ENCODE measurements at regions not wholly inside any gene's neighbourhood (a gene's known extent, or its start where the extent isn't known, plus 50 kb on each side); places are given as distances from the start of the nearest gene placed in this dataset.

- TF ChIP-seq CTCF (IDR thresholded peaks at IDR 0.05; ENCODE audit: unreplicated experiment), result no peak
- Mint-ChIP-seq H3K9me3 (peaks cover 6% of the 10 kb centered on the region), H3K27ac (no peak overlapping the region), H3K4me3 (no peak overlapping the region), H3K4me1 (peaks cover 13% of the 10 kb centered on the region), H3K27me3 (ENCODE audit: low read depth) (no peaks in the 10 kb centered on the region), H3K36me3 (no peaks in the 10 kb centered on the region)
- no peak for DNase-seq (ENCODE audit: low spot score in 2 of 2, unreplicated experiment in 2 of 2)
Observed at GRCh38 chr6:15790116-15790515, 127.3 kb upstream of the DTNBP1 start.

DNA sequence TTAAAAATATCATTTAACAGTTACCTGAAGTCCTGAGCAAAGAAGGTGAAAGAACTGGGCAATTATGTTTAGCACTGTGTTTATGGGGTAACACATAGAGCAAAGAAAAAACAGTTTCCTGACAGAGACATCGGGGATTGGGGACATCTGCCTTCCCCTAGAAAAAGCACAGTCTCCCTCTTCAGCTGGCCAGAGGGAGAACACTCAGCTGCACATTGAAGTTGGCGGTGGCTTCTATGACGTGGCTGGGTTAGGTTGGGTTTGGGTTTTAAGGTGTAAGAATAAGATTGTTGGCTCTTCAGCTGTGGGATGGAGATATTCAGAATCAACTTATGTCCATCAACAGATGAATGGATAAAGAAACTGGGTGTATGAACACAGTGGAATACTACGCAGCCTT lies 124.0 kb upstream of the DTNBP1 start:
- no peak for TF ChIP-seq CTCF (IDR thresholded peaks at IDR 0.05; ENCODE audit: unreplicated experiment)
- H3K4me1 Mint-ChIP-seq, result peaks cover 13% of the 10 kb centered on the region
- peaks cover 6% of the 10 kb centered on the region for H3K9me3 Mint-ChIP-seq
- no peaks in the 10 kb centered on the region for H3K27me3 Mint-ChIP-seq (ENCODE audit: low read depth)
- H3K36me3 Mint-ChIP-seq, result no peaks in the 10 kb centered on the region
- DNase-seq (ENCODE audit: low spot score in 2 of 2, unreplicated experiment in 2 of 2), result no peak
- H3K4me3 Mint-ChIP-seq, result no peak overlapping the region
- no peak overlapping the region for H3K27ac Mint-ChIP-seq

DNA sequence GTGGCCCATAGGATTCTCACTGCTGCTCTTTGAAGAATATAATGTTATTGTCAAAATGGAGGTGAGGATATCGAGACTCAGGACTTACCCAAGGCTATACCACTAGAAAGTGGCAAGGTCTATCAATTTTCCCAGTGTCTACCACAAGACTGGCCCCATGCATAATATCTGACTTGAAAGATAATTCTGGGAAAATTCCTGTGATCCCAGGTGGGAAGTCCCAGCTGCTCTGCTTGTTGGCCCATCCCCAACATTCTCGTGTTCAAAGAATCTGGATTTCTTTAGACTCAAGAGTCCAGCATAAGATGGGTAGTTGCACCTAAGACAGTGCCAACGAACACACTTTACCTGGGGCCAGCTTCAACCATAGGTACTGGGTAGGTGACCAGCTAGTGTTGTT lies 120.7 kb upstream of the DTNBP1 start:
- Mint-ChIP-seq H3K9me3 (peaks cover 3% of the 10 kb centered on the region), H3K27ac (no peak overlapping the region), H3K27me3 (ENCODE audit: low read depth) (no peaks in the 10 kb centered on the region), H3K36me3 (no peaks in the 10 kb centered on the region), H3K4me3 (no peak overlapping the region), H3K4me1 (peaks cover 21% of the 10 kb centered on the region)
- no peak for DNase-seq (ENCODE audit: low spot score in 2 of 2, unreplicated experiment in 2 of 2)
- no peak for TF ChIP-seq CTCF (IDR thresholded peaks at IDR 0.05; ENCODE audit: unreplicated experiment)

- no peaks in the 10 kb centered on the region for H3K27me3 Mint-ChIP-seq (ENCODE audit: low read depth)
- peaks cover 25% of the 10 kb centered on the region for H3K4me1 Mint-ChIP-seq
- peaks cover under 1% of the 10 kb centered on the region for H3K9me3 Mint-ChIP-seq
- no peak for TF ChIP-seq CTCF (IDR thresholded peaks at IDR 0.05; ENCODE audit: unreplicated experiment)
- DNase-seq (ENCODE audit: low spot score in 2 of 2, unreplicated experiment in 2 of 2), result no peak
- H3K36me3 Mint-ChIP-seq, result no peaks in the 10 kb centered on the region
- no peak overlapping the region for H3K27ac Mint-ChIP-seq
- no peak overlapping the region for H3K4me3 Mint-ChIP-seq
Observed at GRCh38 chr6:15781890-15782289, 119.1 kb upstream of the DTNBP1 start.

DNA sequence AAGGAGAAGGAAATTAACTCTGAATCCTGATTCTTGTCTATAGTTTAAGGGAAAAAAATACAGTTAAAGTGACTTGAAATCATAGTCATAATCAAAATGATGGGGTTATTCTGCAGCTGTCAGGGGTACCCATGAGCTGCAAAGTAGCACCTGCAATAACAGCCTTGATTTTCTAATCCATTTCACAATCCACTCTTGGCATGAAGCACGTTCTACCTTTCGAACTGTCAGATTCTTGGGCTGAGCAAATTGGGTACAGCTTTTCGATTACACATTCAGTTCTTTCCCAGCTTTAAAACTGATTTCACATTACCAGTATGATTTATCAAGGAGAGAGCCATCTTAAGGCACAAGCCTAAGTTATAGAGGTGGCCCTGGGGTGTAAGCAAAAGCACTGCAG lies 118.5 kb upstream of the DTNBP1 start:
- Mint-ChIP-seq H3K4me1 (peaks cover 25% of the 10 kb centered on the region), H3K4me3 (no peak overlapping the region), H3K27ac (no peak overlapping the region), H3K27me3 (ENCODE audit: low read depth) (no peaks in the 10 kb centered on the region), H3K36me3 (no peaks in the 10 kb centered on the region), H3K9me3 (no peaks in the 10 kb centered on the region)
- DNase-seq (ENCODE audit: low spot score in 2 of 2, unreplicated experiment in 2 of 2), result no peak
- TF ChIP-seq CTCF (IDR thresholded peaks at IDR 0.05; ENCODE audit: unreplicated experiment), result no peak

- Mint-ChIP-seq H3K9me3 (no peaks in the 10 kb centered on the region), H3K27me3 (ENCODE audit: low read depth) (no peaks in the 10 kb centered on the region), H3K4me1 (peaks cover 25% of the 10 kb centered on the region), H3K4me3 (no peak overlapping the region), H3K36me3 (no peaks in the 10 kb centered on the region), H3K27ac (no peak overlapping the region)
- TF ChIP-seq CTCF (IDR thresholded peaks at IDR 0.05; ENCODE audit: unreplicated experiment), result no peak
- no peak for DNase-seq (ENCODE audit: low spot score in 2 of 2, unreplicated experiment in 2 of 2)
Observed at GRCh38 chr6:15780437-15780836, 117.6 kb upstream of the DTNBP1 start.
